GM12891 (cell line): ENCODE measurements at regions not wholly inside any gene's neighbourhood (a gene's known extent, or its start where the extent isn't known, plus 50 kb on each side); places are given as distances from the start of the nearest gene placed in this dataset.
A peak's percentile ranks its signal among the peaks of the same experiment; 100 is the strongest.

ENCODE experiments used
- DNase-seq: peaks from one replicate; pipeline ENCODE4 v3.0.0; 2011; ENCODE audit warnings: low spot score; ENCODE audit not compliant: insufficient read length
- FAIRE-seq: peaks from 2 replicates; lab custom pipeline; 2011; peaks lifted over from hg19 to GRCh38; lab: Jason Lieb, UNC
- PAX5 ChIP-seq: IDR thresholded peaks from 2 replicates; pipeline ENCODE4 v1.6.1; 2011; ENCODE audit warnings: low read length, moderate library complexity, mild to moderate bottlenecking; ENCODE audit not compliant: insufficient read depth, severe bottlenecking
- POLR2A ChIP-seq: IDR thresholded peaks from 2 replicates; pipeline ENCODE4 v1.6.1; 2011; ENCODE audit warnings: low read depth, low read length, control low read depth
- POLR2AphosphoS5 ChIP-seq: IDR thresholded peaks from 2 replicates; pipeline ENCODE4 v1.6.1; 2011; ENCODE audit warnings: low read depth, low read length, control low read depth
- POU2F2 ChIP-seq: IDR thresholded peaks from 2 replicates; pipeline ENCODE4 v1.6.1; 2011; ENCODE audit warnings: low read depth, mild to moderate bottlenecking, control low read depth, low read length, moderate library complexity
- SPI1 ChIP-seq: IDR thresholded peaks from 2 replicates; pipeline ENCODE4 v1.6.1; 2011; ENCODE audit warnings: low read depth, low read length, control low read depth
- TAF1 ChIP-seq: IDR thresholded peaks from 2 replicates; pipeline ENCODE4 v1.6.1; 2011; ENCODE audit warnings: low read depth, low read length, control low read depth

DNA sequence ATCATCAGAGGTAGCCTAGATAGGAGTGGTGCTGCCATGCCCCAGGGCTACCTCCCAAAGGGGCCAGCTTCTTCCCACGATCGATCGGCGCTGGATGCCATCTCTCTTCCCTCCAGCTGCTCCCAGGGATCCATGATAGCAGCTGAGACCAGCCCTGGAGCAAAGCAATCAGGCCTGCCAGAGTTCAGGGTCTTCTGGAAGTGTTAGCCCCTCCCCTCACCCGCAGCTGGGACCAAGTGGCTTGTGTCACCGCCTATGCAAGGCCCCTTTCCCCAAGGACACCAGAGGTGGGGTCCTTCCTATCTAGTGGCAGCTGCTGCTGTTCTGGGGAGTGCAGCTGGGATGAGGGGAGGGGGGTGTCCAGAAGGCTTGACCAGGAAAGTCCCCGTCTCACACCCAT lies 87.0 kb downstream of the IRF2BPL start:
- TF ChIP-seq SPI1 = no peak
- TF ChIP-seq POLR2A = no peak
- no peak for TF ChIP-seq POLR2AphosphoS5
- TF ChIP-seq POU2F2 = no peak
- TF ChIP-seq PAX5 = no peak
- TF ChIP-seq TAF1 = no peak
- no peak for FAIRE-seq
- no peak for DNase-seq

DNA sequence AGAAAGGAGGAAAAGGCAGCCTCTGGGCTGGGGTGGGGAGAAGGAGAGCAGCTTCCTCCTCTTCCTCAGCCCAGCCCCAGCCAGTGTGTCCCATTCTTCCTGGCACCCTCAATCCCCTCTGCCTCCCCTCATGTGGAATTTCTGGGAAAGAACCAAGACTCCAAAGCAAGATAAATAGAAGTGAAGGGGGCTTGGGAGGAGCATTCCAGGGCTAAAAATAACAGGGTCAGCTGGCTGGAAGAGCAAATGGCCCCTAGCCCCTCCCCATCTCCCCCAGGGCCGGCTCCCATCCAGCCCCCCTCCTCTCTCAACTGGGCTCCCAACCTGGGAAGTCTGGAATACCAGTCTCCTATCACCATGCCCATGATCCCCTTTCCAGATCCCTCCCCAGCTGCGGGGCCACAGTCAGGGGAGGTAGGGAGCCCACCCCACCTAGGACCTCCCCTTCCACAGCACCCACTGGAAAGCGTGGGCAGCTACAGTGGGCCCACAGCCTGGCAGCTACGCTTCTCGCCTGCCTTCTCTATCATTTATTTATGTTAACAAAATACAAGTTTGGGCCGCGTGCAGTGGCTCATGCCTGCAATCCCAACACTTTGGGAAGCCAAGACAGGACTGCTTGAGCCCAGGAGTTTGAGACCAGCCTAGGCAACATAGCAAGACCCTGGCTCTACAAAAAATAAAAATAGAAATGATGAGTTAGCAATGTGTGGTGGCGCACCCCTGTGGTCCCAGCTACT lies 88.3 kb downstream of the IRF2BPL start:
- TF ChIP-seq TAF1 = no peak
- no peak for TF ChIP-seq SPI1
- TF ChIP-seq POLR2A = no peak
- TF ChIP-seq POU2F2 = no peak
- TF ChIP-seq POLR2AphosphoS5 = no peak
- no peak for TF ChIP-seq PAX5
- DNase-seq (no peak), FAIRE-seq (no peak)

DNA sequence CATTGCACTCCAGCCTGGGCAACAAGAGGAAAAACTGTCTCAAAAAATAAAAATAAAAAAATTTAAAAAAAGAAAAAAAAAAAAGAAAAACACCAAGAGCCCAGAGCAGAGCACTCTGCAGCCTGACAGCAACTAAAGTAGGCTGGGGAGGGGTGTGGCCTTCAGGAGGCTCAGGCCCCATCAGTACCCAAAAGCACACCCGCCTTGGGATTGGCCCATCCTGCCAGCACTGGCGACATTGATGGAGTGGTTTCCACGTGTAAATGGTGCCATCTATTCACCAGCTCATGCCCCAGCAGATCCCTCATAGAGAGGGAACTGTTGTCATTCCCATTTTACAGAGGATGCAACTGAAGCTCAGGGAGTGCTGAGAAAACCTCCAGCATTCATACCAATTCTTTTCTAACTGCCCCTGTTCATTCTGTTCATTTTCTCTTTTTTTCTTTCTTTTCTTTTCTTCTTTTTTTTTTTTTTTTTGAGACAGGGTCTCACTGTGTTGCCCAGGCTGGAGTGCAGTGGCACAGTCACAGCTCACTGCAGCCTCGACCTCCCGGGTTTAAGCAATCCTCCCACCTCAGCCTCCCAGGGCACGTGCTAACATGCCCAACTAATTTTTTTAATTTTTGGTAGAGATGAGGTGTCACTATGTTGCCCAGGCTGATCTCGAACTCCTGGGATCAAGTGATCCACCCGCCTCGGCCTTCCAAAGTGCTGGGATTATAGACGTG lies 89.3 kb downstream of the IRF2BPL start:
- DNase-seq (no peak), FAIRE-seq (no peak)
- TF ChIP-seq POU2F2 (no peak), TAF1 (no peak), POLR2AphosphoS5 (no peak), PAX5 (no peak), POLR2A (no peak), SPI1 (no peak)

DNA sequence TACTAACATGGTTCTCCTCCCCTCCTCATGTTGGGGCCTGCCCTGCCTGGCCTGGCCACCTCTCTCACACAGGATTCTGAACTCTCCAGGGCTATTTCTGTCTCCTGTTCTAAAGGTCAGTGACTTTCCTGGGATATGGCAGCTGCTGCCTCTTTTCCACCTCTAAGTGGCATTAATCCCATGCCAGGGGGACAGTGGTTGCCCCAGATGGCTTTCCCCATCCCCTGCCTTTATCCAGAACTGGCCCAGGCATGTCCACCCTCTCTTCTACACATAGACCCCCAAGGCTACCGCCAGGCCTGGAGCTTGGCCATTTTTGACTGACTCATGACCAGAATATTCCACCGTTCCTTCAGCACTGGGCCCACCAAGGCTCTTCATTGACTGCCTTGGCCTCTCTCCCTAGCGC lies 90.4 kb downstream of the IRF2BPL start:
- DNase-seq = no peak
- no peak for TF ChIP-seq PAX5
- TF ChIP-seq POLR2A = no peak
- TF ChIP-seq POLR2AphosphoS5 = no peak
- no peak for TF ChIP-seq TAF1
- no peak for TF ChIP-seq SPI1
- TF ChIP-seq POU2F2 = no peak
- FAIRE-seq = no peak

DNA sequence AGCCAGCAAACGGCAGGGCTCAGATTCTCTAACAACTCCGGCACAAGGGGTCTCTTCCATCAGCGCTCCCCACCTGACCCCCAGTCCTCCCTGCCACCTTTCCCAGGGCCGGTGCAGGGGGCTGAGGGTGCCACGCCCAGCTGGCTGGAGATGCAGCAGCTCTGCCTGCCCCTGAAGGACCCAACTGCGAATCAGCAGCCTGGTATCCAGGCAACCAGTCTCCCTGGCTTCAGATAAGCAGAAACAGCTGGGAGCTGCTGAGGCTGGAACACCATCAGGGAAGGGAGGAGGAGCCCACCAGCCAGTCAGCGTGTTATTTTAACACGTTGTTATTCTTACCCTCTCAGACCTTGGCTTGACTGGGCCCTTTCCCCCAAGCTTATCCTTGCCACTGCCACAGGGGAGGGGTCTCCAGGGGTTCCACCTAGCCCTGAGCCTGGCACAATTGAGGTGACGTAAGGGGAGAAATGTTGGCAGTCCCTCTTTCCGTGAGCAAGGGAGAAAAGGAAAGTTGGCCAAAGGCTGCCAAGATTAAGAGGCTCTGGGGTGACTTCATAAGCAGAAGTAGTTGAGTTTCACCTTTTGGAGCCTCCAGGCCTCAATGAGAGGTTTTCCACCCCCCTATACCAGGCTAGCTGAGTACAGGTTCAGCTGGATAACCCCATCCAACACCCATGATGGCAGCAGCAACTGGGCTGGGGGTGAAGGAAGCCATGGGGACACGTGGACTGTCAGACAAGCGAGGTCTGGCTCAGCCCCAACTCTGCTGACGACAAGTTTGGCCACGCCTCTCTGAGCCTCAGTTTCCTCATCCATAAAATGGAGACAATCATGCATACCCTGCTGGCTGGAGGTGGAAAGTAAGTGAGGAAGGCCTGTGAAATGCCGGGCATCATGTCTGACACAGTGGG lies 91.1 kb downstream of the IRF2BPL start:
- no peak for FAIRE-seq
- no peak for DNase-seq
- TF ChIP-seq POU2F2 = no peak
- no peak for TF ChIP-seq SPI1
- no peak for TF ChIP-seq POLR2AphosphoS5
- TF ChIP-seq TAF1 = no peak
- no peak for TF ChIP-seq PAX5
- no peak for TF ChIP-seq POLR2A

DNA sequence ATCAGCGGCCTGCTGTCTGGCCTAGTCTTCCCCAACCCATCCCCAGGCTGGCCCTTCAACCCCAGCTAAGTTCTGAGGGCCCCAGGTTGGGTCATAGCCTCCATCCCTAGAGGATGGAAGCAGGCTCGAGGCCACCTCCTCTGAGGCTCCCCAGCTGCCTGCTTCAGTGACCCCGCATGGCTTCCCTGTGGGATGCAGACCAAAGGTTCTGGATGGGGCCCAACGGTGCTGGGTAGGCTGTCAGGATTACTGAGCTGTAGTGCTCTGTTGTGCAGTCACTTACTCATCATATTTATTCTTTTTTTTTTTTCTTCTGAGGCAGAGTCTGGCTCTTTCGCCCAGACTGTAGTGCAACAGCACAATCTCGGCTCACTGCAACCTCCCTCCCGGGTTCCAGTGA lies 92.0 kb downstream of the IRF2BPL start:
- TF ChIP-seq POU2F2 (no peak), POLR2AphosphoS5 (no peak), SPI1 (no peak), TAF1 (no peak), PAX5 (no peak), POLR2A (no peak)
- FAIRE-seq = no peak

DNA sequence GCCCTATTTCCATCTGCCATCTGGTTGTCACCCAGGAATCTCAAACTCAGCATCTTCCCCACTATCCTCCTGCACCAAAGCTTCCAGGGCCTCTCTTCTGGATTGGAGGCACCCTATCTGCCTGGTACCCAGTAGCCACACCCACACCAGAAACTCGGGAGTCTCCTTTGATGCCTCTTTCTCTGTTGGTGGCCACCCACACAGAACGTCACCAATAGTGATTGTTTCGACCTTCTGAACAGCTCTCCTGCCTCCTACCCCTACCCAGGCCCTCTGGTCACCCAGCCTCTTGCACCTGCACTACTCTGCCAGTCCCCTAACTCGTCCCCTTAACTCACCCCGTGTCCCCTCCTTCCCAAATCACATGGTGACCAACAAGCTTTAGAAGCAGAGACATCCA lies 95.0 kb downstream of the IRF2BPL start:
- TF ChIP-seq PAX5 = no peak
- TF ChIP-seq POLR2AphosphoS5 = no peak
- TF ChIP-seq TAF1 = no peak
- FAIRE-seq = no peak
- DNase-seq = no peak

More for the DNA sequence above, 92.0 kb downstream of the IRF2BPL start:
- DNase-seq = no peak

DNA sequence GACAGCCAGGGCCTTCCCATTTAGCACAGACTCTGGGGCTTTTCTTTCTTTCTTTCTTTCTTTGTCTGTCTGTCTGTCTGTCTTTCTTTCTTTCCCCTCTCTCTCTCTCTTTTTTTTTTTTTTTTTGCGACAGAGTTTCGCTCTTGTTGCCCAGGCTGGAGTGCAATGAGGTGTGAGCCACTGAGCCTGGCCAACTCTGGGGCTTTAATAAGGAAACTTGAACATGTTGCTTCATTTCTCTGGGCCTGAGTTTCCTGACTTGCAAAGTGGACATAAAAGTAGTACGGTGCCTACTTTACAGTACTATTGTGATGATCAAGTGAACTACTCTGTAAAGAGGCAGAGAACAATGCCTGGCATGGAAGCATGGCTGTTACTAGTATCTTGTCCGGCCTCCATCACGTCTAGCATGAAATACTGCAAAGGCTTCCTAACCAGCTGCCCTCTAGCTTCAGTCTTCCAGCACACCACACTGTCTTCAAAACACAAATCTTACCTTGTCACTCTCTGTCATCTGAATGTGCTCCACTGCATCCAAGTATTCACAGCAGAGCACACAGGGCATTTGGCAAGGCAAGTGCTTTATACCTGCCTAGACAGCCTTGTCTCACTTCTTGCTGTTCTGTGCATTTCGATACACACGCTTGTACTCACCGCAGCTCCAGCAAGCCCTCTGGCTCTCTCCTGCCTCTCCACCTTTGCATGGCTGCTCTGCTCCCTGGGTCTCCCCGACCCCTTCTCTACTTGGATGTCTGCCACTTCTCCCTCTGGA lies 96.7 kb downstream of the IRF2BPL start:
- FAIRE-seq = peak; percentile 52
- DNase-seq = no peak

DNA sequence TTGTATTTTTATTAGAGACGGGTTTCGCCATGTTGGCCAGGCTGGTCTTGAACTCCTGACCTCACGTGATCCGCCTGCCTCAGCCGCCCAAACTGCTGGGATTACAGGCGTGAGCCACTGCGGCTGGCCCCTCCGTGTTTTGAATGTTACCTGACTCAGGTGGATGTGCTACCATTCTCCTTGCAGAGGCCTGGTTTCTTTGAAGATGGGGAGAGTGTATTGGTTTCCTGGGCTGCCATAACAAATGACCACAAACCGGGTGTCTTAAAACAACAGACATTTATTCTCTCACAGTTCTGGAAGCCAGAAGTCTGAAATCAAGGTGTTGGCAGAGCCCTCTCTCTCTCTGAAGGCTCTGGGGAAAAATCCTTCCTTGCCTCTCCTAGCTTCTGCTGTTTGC lies 98.0 kb downstream of the IRF2BPL start:
- FAIRE-seq (no peak), DNase-seq (no peak)
- TF ChIP-seq POLR2AphosphoS5 (no peak), TAF1 (no peak), PAX5 (no peak), POU2F2 (no peak), POLR2A (no peak), SPI1 (no peak)

More for the DNA sequence above, 96.7 kb downstream of the IRF2BPL start:
- no peak for TF ChIP-seq SPI1
- no peak for TF ChIP-seq POLR2AphosphoS5
- TF ChIP-seq TAF1 = no peak
- TF ChIP-seq PAX5 = no peak
- no peak for TF ChIP-seq POLR2A
- no peak for TF ChIP-seq POU2F2
